ENCODE measurements at regions not wholly inside any gene's neighbourhood (a gene's known extent, or its start where the extent isn't known, plus 50 kb on each side); places are given as distances from the start of the nearest gene placed in this dataset.
"Not testable (repeated sequence)": the region's sequence is repeated elsewhere in the genome, so short reads cannot be mapped to it uniquely, and the experiment has no call there.

- no peak for FAIRE-seq
- WGBS, 2 donors: 15 to 37% methylated on average over 2 of the region's 2 CpGs
Measured at GRCh38 chr20:47843886-47844567, 58.7 kb upstream of the SULF2 start.

GRCh38 chr20:47842950-47843349, 57.7 kb upstream of the SULF2 start:
- intact Hi-C loops (cut with DNase I): loop anchor here in 2 of 3 donors (10.0 kb wide), 1 partner anchor 52 kb away; no protein-coding TSS in a partner anchor

More at GRCh38 chr20:47843886-47844567, 58.7 kb upstream of the SULF2 start:
- Histone ChIP-seq H3K27me3 (no peaks in the 10 kb centered on the region), H3K36me3 (no peaks in the 10 kb centered on the region), H3K27ac (no peak overlapping the region), H3K4me1 (no peaks in the 10 kb centered on the region), H3K9me3 (no peaks in the 10 kb centered on the region), H3K4me3 (no peak overlapping the region)
- no peak for TF ChIP-seq CTCF (IDR thresholded peaks at IDR 0.05)
- no peak for ATAC-seq
- DNase-seq: no peak
- intact Hi-C loops (cut with DNase I): loop anchor here in 2 of 3 donors (10.0 kb wide), 1 partner anchor 51 kb away; no protein-coding TSS in a partner anchor

GRCh38 chr20:47842004-47842403, 56.7 kb upstream of the SULF2 start:
- FAIRE-seq, H3K27ac ChIP-seq, ATAC-seq, H3K4me3 ChIP-seq, H3K9me3 ChIP-seq, H3K27me3 ChIP-seq, H3K36me3 ChIP-seq, H3K4me1 ChIP-seq, DNase-seq: not testable (repeated sequence)
- 56 to 70% methylated on average over 12 of the region's 12 CpGs for WGBS, 2 donors
- intact Hi-C loops (cut with DNase I): loop anchor here in 2 of 3 donors (10.0 kb wide), 1 partner anchor 53 kb away; no protein-coding TSS in a partner anchor

More at GRCh38 chr20:47842950-47843349, 57.7 kb upstream of the SULF2 start:
- not testable (repeated sequence) for H3K27me3 ChIP-seq, DNase-seq, FAIRE-seq, H3K4me3 ChIP-seq, H3K4me1 ChIP-seq, H3K9me3 ChIP-seq, H3K36me3 ChIP-seq, ATAC-seq, H3K27ac ChIP-seq
- WGBS, 2 donors: 29 to 35% methylated on average over 8 to 11 of the region's 11 CpGs

- 54 to 64% methylated on average over 5 to 7 of the region's 11 CpGs for WGBS, 2 donors
- intact Hi-C loops (cut with DNase I): not testable (repeated sequence)
Measured at GRCh38 chr20:47836256-47836817, 51.1 kb upstream of the SULF2 start.

More at GRCh38 chr20:47836256-47836817, 51.1 kb upstream of the SULF2 start:
- not testable (repeated sequence) for H3K4me3 ChIP-seq, H3K36me3 ChIP-seq, H3K9me3 ChIP-seq, ATAC-seq, FAIRE-seq, H3K4me1 ChIP-seq, H3K27me3 ChIP-seq, H3K27ac ChIP-seq, DNase-seq
